Activated T-helper 9 cell treated with anti-CD3 and anti-CD28 coated beads, Interleukin-2, amount 50 U/mL, for 16 hours (primary cell): ENCODE measurements at regions not wholly inside any gene's neighbourhood (a gene's known extent, or its start where the extent isn't known, plus 50 kb on each side); places are given as distances from the start of the nearest gene placed in this dataset.

Experiments used
- DNase-seq: peaks from one replicate; pipeline ENCODE4 v3.0.0-alpha.2; 2020; ENCODE audit warnings: low read depth

- no peak for DNase-seq
Observed at GRCh38 chr6:26149240-26149639, 62.0 kb downstream of the HFE start.

DNA sequence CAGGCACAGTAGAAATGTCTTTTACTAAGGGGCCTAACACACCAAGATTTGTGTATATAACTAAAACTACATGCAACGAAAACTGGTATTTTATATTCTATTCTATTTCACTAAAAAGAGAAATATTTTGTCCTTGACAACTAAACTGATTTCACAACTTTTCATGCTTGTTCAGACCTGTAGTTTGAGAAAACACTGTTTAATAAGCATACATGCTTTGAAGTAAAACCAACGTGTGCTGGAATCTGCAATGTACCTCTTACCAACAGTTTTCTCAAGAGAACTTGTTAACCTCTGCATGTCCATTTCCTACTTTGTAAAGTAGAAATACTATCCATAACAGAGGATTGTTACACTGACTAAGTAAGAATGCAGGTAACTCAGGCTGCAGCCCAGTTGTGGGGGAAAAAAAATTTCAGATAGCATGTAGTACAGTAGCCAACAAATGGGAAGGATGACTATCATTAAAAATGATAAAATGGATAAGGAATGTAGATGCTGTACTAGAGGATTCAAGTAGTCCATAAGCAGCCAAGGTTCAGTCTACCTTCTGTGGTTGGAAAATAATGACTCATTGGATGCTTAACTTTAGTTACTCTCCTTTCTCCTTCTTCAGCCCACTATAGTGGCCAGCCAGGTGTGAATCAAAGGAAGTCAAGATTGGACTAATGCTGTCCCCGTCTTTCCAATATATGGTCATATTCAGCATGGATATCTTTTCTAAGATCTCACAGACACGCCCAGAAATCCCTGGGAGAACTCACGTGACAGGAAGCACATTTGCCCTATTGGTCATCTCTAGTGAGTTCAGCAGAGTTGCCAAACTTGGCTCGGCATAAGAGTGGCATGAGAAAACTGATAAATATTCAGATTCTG lies 65.2 kb downstream of the HFE start:
- DNase-seq = no peak

DNA sequence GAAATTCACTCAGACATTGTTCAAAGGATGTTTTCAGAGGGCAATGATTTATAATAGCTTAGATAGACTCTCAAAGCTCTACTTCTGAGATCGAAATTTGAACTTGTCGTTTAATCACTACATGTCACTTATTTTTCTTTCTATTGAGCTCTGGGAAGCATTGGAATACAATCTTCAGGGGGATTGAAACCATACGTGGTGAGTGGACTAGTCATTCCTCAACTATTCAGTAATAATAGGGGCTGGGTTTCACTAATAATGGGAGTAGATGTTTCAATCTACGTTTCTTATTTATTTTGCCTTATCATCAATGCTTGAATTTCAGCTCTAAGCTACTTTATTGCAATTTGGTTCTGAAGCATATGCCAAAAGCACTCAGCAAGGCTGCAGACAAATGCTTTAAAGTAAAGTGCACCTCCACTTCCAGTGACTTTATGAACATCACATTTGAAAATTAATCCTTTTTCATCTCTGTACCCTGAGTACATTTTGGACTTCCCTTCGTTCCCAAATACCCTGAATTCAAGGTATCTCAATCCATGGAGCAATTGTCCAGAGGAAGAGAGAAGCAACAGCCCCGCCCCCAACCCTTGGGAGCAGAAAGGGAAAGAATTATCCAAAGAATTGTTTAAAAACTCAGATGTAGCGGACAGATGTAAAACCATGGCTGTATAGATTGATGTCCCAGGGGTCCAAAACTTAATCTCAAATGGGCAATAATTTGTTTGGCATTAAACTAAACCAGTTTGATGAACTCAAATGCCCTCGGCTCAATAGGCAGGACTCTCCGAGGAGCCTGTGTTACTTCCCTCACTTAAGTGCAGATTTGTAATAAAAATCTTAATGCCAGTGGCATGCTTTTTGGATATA lies 68.1 kb downstream of the HFE start:
- no peak for DNase-seq

DNA sequence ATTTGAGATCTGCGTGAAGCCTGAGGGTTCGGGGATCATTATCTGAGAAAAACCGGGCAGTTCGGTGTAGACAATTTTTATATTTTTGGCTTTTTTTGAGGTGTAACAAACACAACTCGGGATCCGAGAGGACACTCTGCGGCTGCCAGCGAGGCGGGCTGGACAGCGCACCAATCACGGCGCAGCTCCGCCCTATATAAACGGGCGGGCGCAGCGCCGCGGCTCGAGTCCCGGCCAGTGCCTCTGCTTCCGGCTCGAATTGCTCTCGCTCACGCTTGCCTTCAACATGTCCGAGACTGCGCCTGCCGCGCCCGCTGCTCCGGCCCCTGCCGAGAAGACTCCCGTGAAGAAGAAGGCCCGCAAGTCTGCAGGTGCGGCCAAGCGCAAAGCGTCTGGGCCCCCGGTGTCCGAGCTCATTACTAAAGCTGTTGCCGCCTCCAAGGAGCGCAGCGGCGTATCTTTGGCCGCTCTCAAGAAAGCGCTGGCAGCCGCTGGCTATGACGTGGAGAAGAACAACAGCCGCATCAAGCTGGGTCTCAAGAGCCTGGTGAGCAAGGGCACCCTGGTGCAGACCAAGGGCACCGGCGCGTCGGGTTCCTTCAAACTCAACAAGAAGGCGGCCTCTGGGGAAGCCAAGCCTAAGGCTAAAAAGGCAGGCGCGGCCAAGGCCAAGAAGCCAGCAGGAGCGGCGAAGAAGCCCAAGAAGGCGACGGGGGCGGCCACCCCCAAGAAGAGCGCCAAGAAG lies 69.0 kb downstream of the HFE start:
- peak; percentile 79 for DNase-seq

GRCh38 chr6:26156850-26157250 lies 69.6 kb downstream of the HFE start:
- peak; percentile 23 for DNase-seq

DNA sequence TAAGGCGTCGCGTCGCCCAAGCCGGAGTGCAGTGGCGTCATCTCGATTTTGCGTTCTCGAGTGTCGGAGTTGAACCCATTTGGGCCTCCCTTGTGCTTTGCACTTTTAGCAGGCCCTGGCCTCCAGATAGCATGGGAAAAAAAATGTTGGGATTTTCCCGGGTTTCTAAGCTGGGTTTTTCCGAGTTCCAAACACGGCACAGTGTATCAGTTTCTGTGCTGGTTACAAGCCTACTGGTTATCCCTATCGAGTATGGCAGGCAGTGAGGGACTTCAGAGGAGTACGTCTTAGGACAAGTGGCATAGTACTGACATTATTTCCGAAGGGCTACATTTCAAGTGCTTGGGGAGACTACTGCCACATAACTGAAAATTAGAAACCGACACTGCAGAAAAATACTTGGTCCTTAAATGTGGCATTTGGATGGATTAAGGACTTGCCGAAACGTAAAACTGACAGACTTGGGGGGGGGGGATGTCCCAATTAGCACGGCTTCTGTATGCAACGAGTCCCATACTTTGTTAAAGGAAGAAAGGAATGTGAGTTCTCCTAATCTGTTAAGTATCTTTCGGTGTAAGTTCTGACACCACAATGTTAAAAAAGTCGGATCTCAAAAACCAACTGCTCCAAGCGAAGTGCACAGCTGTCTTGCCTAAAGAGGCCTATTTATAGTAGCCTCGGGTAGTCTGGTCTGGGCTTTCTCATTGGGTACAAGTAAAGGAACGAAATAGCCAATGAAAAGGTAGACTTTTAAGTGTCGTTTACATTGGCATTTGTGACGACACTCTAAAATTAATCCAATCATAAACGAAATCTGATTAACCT lies 70.2 kb downstream of the HFE start:
- no peak for DNase-seq

GRCh38 chr6:26158076-26158580 lies 70.9 kb downstream of the HFE start:
- peak; percentile 57 for DNase-seq

- DNase-seq = no peak
Observed at GRCh38 chr6:26158581-26159356, 71.5 kb downstream of the HFE start.

GRCh38 chr6:26159357-26160273 lies 72.4 kb downstream of the HFE start:
- no peak for DNase-seq

DNA sequence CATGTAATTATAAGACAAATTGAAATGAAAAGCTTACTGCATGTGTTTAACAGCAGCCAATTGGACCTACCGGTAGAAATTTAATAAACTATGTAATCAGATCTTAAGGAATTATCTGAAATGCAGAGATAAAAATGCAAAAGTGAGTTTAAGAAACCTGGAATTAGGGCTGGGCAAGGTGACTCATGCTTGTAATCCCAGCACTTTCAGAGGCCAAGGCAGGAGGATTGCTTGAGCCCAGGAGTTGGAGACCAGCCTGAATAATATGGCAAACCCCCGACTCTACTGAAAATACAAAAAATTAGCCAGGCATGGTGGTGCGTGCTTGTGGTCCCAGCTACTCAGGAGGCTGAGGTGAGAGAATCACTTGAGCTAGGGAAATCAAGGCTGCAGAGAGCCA lies 74.1 kb downstream of the HFE start:
- no peak for DNase-seq

DNA sequence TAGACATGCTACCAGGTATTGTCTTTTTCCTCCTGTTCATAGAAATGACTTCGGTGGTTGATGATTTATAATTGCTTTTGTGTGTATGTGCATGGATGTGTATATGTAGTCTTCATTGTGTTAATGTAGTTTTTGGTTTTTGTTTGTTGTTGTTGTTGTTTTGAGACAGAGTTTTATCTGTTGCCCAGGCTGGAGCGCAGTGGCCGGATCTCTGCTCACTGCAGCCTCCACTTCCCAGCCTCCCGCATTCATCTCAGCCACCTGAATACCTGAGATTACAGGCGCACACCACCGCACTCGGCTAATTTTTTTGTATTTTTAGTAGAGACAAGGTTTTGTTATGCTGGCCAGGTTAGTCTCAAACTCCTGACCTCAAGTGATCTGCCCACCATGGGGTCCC lies 75.2 kb downstream of the HFE start:
- DNase-seq = no peak

- DNase-seq = no peak
Observed at GRCh38 chr6:26163427-26164119, 76.3 kb downstream of the HFE start.

GRCh38 chr6:26164120-26164505 lies 76.9 kb downstream of the HFE start:
- DNase-seq = no peak

DNA sequence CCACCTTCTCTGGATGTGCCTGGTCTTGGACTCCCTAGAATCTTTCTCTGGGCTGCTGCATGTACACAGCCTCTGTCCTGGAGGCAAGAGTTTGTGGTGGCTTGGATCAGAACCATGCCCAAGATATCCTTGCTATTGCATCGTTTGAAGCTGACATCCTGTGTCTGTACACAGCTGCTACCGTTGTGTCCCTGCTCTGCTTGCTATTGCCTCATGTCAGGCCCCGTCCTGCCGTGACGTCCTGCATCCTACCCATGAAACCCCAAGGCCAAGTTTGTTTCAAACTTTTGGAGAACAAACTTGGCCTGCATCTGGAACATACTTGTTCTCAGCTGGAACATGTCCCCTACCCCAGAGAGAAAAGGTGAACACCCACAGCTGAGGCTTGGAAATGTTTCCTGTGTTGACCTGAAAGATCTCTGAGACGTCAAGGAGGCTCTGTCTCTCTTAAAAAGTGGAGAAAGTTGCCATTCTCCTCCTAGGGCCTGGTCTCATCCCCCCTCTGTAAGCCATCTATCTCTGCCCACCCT lies 78.1 kb downstream of the HFE start:
- no peak for DNase-seq

GRCh38 chr6:26170181-26170580 lies 83.0 kb downstream of the HFE start:
- no peak for DNase-seq

DNA sequence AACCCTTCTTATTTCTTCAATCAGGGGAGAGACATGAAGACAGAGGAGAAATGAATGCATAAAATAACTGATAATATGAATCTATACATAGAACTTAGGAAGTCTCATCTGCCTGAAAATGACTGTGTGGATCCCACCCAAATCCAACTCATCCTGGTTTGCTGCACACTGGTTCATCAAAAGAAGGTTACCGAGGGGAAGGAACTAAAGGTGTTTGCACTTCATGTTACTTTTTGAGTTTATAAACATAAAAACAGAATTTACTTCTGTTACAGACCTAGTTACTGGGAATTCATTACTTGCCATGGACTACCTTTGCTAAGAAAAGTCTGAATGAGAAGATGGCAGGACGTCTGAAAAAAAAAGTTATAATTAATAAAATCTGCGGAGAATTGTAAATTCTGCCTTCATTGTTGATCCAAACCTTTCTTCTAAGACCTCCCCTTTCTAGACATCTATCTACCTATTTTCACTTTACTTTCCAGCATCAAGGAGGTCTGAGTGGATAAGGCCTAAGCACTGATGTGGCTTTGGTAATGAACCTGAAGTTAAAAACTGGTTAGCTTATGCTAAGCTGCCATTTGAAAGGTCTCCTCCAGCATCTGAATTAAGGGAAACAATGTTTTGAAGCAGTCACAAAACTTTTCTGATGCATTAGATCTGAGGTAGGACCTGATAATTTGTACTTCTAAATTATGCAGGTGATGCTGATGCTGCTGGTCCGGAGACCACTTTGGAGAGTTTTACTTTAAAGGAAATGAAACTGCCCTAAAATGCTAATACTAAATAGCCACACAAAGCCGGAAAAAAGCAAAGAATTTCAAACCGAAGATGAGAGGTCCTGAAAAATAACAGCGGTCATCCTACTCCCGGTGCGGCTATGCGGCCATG lies 84.0 kb downstream of the HFE start:
- no peak for DNase-seq

- DNase-seq = no peak
Observed at GRCh38 chr6:26172608-26172968, 85.4 kb downstream of the HFE start.

- DNase-seq = no peak
Observed at GRCh38 chr6:26173836-26174145, 86.6 kb downstream of the HFE start.
